NCI-H1092 treated with DMSO at 0.1 percent for 48 hours (cell line): ENCODE measurements at regions not wholly inside any gene's neighbourhood (a gene's known extent, or its start where the extent isn't known, plus 50 kb on each side); places are given as distances from the start of the nearest gene placed in this dataset.
A peak's percentile ranks its signal among the peaks of the same experiment; 100 is the strongest.
"Not testable (repeated sequence)": the region's sequence is repeated elsewhere in the genome, so short reads cannot be mapped to it uniquely, and the experiment has no call there.

Experiments used
- DNase-seq: peaks from one replicate; lab custom pipeline; 2025; lab: John Stamatoyannopoulos, UW

DNA sequence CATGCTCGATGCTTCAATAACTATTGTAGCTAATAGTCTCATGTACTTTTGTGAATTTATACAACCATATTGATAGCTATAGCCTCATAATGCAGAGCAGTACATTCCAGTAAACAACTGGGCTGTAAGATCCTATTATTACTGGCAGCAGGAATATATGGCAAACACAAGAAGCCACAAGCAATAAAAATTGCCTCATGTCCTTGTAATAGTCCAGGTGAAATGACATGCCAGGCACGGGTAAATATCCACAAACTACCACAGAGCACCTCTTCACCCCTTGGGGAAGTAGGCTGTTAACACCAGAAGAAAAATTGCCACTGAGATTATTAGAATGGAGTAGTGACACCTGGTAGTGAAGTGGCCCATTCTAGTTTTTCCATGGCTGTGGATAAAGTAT lies 158.3 kb downstream of the MTX2 start:
- DNase-seq, result no peak

GRCh38 chr2:176428944-176429469 lies 159.8 kb downstream of the MTX2 start:
- not testable (repeated sequence) for DNase-seq

GRCh38 chr2:176432434-176432833 lies 163.2 kb downstream of the MTX2 start:
- no peak for DNase-seq

DNA sequence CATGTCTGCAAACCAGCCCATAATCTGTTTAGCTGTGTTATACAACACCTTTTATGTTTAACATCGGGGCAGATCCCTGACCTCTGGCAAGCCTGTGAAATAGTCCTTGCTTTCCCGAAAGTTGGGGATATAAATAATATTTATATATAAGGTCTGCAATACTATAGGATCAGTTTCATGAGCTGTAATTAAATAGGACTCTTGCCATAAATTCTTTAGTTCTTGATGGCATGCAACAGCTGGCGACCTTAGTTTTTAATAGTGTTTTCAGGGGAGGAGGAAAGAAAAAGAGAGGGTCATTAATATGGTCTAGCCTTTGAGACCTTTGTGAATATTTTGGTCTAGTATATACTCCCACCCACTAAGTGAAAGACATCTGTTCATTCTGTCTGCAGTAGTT lies 166.5 kb downstream of the MTX2 start:
- no peak for DNase-seq

DNA sequence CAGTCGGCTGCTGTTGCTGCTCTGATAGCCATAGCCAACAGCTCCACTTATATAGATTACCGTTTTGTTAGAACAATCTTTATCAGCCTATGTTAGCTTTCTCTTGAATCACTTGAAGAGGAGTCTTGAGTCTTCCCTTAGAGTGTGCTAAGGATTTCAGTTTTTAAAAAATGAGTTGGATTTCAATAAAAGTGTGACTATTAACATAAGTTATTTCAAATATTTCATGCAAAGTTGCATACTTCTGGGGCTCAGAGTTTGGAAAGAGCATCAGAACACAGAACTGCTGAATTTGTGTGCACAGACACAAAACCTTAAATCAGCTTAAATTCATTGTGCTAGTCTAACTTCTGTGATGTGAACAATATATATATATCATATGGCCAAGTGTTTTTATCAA lies 174.7 kb downstream of the MTX2 start:
- no peak for DNase-seq

GRCh38 chr2:176445956-176446355 lies 176.7 kb downstream of the MTX2 start:
- no peak for DNase-seq

DNA sequence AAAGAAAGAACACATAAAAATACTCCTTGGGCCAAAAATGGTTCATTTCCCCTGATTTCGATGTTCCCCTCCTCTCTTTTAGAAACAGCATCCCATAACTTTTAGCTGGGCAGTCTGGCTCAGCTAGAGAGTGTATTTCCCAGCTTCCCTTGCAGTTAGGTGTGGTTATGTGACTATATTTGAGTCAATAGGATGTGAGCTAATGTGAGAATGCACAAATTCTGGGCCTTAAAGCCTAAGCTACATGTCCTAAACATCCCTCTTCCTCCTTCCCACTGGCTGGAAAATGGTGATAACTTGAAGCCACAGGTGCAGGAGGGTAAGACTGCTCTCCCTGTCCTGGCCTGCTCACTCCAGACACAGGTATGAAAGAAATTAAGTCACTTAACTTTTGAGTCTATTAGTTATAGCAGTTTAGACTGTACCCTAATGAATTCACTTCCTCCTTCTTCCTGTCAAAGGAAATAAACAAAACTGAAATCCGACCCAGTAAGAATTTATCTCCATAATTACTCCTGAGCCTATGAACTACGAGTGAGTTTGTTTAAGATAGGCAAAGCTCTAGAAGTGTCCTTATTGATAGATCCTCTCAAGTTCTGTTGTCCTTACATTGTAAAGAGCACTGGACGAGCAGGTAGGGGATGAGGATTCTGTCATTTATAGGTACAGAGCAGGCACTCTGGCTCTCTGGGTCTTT lies 177.6 kb downstream of the MTX2 start:
- DNase-seq, result no peak

- DNase-seq, result no peak
Measured at GRCh38 chr2:176447616-176448015, 178.4 kb downstream of the MTX2 start.

GRCh38 chr2:176449852-176450251 lies 180.6 kb downstream of the MTX2 start:
- no peak for DNase-seq

DNA sequence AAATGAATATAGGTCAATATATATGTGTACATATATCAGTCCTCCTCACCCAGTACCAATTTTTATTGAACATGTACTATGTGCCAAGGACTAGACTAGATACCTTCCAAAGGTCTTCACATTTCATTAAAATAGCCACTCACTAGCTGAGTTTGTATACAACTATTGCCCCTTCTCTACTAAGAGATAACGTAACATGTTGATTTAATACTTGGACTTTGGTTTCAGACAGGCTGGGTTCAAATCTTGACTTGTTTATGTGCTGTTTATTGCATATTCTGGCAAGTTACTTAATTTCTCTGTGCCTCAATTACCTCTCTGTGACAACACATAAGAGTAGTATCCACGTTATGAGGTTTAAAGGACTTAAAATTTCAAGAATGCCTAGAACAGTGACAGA lies 184.5 kb downstream of the MTX2 start:
- DNase-seq, result no peak

- DNase-seq, result peak; percentile 78
Measured at GRCh38 chr2:176454893-176455815, 185.9 kb downstream of the MTX2 start.

DNA sequence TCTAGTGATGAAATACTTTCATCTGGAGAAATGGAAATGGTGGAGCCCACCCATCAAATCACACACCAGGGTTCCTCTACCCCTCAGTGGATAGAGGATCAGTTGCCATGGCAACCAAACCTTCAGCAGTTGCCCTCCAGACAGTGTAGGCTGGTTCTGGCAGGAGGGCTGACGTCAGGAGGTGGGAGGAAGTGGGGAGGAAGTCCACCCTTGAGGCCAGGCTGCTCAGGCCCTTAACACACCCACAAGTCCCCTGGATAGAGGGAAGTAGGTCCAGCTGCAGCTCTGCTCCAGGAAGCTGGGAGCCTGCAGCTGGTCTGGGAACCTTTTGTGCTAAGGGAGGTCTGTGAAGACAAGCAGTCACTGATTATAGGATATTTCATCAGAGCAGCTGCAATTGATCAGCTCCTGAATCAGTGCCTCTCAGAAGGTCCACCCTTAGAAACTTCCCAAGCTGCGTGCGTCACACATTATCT lies 186.6 kb downstream of the MTX2 start:
- peak; percentile 12 for DNase-seq

- DNase-seq, result no peak
Measured at GRCh38 chr2:176457481-176457880, 188.2 kb downstream of the MTX2 start.

DNA sequence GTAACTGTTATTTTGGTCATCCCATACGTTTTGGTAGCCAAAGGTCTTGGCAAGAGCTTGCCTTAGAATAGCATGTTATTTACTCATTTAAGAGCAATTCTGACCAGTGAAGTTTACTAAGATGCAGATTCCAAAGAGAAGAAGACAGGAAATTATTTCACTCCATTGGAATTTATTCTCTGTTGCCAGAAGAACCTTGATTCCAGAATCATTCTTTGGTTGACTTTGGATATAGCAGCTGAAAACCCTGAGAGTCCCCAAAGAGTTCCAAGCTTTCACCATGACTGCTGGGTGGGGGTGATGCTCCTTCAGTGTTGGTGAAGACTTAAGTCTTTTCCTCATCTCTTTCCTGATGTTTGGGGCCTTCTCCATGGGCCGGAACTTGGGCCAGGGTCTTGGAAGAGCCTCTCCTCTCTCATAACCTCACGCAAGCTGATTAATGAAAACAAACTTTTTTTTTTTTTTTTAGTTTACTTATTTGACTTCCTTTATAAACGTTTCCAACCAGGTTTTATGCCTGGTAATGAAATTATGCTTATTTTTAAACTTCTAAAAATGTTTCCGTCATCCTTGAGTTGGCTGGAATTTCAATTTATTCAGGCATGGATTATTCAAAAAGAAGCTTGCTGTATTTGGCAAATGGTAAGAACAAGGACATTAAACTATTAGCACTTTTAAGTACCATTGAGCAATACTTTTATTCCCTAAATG lies 192.0 kb downstream of the MTX2 start:
- DNase-seq, result no peak

DNA sequence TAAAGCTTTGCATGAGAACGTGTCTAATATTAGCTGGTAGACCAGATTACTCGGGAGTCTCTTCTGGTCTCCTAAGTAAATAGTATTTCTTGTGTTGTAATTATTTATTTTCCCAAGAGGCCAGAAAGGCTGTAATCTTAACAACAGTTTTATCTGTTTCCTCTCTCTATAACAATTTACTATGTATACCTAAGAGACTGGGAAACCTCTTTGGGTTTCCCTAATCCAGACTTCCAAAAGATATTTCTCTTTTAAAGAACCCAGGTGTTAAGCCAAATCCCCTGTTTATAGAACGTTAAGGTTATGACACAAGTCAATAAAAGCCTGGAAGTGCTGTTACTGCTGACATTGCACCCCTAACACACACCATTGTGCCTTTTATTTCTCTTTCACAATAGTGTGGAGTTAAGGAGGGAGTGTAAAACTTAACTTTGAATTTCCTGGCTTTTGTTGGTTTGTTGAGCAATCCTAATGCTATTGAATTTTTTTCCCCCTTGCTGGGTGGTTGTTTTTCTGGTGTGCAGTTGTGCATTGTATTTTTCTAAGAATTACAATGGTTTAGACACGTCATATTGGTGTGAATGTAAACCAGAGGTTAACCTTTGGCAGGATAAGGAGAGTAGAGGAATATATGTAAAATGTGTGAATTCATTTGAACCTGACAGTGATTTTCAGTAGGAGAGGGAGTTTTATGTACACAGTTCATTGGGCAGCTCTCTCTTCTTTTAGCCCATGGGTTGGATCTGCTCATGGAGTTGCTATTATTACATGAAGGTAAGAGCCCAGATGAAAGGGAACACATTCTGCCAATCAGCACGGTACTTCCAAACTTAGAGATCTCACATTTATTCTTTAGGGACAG lies 192.8 kb downstream of the MTX2 start:
- DNase-seq, result no peak

GRCh38 chr2:176463546-176463945 lies 194.3 kb downstream of the MTX2 start:
- no peak for DNase-seq

- DNase-seq, result no peak
Measured at GRCh38 chr2:176464886-176465564, 195.8 kb downstream of the MTX2 start.

GRCh38 chr2:176466918-176467452 lies 197.7 kb downstream of the MTX2 start:
- DNase-seq, result no peak

- no peak for DNase-seq
Measured at GRCh38 chr2:176467595-176467994, 198.4 kb downstream of the MTX2 start.

DNA sequence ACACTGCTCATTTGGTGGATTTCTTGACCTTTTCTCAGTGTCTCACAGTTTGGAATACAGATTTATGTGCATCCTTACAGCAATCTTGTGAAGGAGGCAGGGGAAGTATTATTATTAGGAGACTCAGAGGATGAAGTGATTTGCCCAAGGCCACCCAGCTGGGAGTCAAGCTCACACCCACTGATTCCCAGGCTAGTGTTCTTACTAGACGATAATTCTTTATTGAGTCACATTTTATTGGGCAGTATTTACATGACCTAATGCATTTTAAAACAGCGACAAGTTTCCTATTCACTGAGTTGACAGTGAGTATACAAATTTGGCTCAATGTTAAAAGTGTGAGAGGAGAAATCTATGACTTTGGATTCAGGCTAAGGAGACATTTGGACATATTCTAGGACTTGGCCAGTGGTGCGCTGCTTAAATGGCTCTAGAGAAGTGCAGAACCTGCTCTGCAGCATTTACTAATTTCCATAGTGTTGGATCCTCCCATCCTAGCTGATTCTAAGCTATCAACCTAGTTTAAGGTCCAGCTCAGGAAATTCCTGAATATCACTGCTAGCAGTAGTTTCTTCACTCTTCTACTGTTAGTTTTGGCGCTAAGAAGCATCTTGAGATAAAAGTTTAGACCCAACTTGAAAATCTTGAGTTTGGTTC lies 199.3 kb downstream of the MTX2 start:
- no peak for DNase-seq
